ENCODE measurements at regions not wholly inside any gene's neighbourhood (a gene's known extent, or its start where the extent isn't known, plus 50 kb on each side); places are given as distances from the start of the nearest gene placed in this dataset.

DNA sequence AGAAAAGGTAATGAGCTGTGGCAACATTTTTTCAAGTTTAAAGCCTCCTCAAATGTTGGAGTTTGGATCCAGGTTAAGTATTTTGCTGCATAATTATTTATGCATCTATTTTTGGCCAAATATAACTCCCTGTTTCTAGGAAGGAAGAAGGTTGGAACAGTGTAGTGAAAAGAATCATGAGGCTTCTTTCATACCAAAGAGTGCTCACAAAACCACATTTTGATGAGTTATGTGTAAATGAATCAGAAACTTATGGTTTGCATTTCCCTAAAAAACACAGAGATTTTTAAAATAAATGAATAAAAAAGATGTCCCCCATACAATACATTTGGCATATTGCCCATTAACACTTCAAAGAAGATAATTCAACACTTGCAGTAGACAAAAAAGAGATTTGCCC is 246.9 kb upstream of the PRDM1 start:
- H3K4me3 ChIP-seq (ENCODE audit: low read depth, low read length): no peak overlapping the region
- in situ Hi-C loops (cut with HindIII; ENCODE audit: low sequenced_read_pairs): no loop called here
- TF ChIP-seq, protein P1, sequence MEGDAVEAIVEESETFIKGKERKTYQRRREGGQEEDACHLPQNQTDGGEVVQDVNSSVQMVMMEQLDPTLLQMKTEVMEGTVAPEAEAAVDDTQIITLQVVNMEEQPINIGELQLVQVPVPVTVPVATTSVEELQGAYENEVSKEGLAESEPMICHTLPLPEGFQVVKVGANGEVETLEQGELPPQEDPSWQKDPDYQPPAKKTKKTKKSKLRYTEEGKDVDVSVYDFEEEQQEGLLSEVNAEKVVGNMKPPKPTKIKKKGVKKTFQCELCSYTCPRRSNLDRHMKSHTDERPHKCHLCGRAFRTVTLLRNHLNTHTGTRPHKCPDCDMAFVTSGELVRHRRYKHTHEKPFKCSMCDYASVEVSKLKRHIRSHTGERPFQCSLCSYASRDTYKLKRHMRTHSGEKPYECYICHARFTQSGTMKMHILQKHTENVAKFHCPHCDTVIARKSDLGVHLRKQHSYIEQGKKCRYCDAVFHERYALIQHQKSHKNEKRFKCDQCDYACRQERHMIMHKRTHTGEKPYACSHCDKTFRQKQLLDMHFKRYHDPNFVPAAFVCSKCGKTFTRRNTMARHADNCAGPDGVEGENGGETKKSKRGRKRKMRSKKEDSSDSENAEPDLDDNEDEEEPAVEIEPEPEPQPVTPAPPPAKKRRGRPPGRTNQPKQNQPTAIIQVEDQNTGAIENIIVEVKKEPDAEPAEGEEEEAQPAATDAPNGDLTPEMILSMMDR (IDR thresholded peaks at IDR 0.05; ENCODE audit: low read depth, low read length, missing control alignments): no peak
- DNase-seq (ENCODE audit: low read depth): no peak

DNA sequence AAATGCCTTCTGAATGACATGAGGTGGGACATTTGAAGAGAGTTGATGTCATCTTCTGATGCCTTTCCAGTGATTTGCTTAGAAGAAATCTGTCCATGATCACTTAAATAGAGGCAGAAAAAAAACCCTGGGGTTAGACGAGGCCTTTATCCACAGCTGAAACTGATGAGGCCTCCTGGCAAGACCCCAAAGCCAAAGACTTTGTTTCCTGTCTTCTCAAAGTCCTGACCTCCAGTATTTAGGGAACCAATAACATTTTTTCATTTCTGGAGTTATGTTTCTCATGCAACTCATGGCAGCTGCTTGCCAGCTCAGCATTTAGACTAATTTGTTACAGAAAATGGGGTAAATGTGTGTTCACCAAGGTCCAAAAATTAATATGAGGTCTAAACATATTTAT is 248.0 kb upstream of the PRDM1 start:
- TF ChIP-seq, protein P1 (IDR thresholded peaks at IDR 0.05; ENCODE audit: low read depth, low read length, missing control alignments): no peak
- DNase-seq (ENCODE audit: low read depth): no peak
- H3K4me3 ChIP-seq (ENCODE audit: low read depth, low read length): no peak overlapping the region
- in situ Hi-C loops (cut with HindIII; ENCODE audit: low sequenced_read_pairs): no loop called here

DNA sequence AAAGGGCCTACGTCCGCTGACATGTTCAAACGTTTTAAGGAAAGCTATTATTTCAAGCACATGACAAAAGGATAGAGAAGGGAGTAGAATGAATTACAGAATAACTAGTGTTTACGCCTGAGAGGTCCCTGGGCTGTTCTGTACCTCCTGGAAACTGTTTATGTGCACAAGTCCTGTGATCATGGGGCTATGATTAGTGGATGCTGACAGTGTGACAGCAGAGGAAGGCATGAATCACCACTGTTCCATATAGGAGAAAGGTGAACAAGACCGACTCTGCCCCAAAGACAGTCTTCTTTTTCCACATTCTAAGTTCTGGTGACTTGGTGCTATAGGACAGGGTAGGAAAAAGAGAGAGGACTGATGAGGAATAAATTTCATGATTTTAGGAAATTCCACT is 249.2 kb upstream of the PRDM1 start:
- no peak for DNase-seq (ENCODE audit: low read depth)
- TF ChIP-seq, protein P1 (IDR thresholded peaks at IDR 0.05; ENCODE audit: low read depth, low read length, missing control alignments): no peak

DNA sequence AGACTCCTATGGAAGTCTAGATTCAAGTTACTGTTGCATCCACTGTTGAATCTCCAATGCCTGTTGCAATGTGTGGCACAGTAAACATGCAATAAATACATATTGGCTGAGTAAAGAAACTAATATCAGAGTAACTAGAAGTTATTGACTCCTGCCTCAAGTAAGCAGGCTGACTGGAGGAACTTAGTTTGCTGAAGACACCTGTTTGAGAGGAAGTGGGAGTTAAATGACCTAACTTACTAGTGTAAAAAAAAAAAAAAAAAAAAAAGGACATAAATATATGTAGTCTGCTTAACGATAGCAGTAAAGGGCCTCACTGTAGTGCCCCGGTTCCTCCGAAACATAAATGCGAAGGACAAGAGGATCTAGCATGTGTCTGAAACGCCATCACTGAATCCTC is 249.8 kb upstream of the PRDM1 start:
- no peak for DNase-seq (ENCODE audit: low read depth)
- in situ Hi-C loops (cut with HindIII; ENCODE audit: low sequenced_read_pairs): no loop called here
- TF ChIP-seq, protein P1 (IDR thresholded peaks at IDR 0.05; ENCODE audit: low read depth, low read length, missing control alignments): no peak
- H3K4me3 ChIP-seq (ENCODE audit: low read depth, low read length): no peak overlapping the region

More for the DNA sequence above, 249.2 kb upstream of the PRDM1 start:
- in situ Hi-C loops (cut with HindIII; ENCODE audit: low sequenced_read_pairs): no loop called here
- H3K4me3 ChIP-seq (ENCODE audit: low read depth, low read length): no peak overlapping the region

DNA sequence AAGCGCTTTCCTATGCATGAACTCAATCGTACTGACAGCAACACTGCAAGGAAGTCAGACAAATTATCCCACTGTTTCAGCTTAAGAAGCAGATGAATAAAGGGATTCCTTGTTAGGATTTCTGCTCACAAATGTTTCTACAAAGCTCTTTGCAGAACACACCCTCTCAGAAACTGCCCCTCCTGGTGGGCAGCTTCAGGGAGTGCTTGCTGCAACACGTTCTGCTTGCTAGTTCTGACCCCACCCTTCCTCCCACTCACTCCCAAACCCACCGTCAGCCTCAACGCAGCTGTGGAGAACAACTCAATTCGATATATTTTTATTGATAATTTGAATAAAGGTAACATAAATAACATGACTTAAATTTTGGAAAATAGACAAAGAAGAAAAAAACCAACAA is 250.8 kb upstream of the PRDM1 start:
- DNase-seq (ENCODE audit: low read depth): no peak
- TF ChIP-seq, protein P1 (IDR thresholded peaks at IDR 0.05; ENCODE audit: low read depth, low read length, missing control alignments): no peak
- H3K4me3 ChIP-seq (ENCODE audit: low read depth, low read length): no peak overlapping the region
- in situ Hi-C loops (cut with HindIII; ENCODE audit: low sequenced_read_pairs): no loop called here

DNA sequence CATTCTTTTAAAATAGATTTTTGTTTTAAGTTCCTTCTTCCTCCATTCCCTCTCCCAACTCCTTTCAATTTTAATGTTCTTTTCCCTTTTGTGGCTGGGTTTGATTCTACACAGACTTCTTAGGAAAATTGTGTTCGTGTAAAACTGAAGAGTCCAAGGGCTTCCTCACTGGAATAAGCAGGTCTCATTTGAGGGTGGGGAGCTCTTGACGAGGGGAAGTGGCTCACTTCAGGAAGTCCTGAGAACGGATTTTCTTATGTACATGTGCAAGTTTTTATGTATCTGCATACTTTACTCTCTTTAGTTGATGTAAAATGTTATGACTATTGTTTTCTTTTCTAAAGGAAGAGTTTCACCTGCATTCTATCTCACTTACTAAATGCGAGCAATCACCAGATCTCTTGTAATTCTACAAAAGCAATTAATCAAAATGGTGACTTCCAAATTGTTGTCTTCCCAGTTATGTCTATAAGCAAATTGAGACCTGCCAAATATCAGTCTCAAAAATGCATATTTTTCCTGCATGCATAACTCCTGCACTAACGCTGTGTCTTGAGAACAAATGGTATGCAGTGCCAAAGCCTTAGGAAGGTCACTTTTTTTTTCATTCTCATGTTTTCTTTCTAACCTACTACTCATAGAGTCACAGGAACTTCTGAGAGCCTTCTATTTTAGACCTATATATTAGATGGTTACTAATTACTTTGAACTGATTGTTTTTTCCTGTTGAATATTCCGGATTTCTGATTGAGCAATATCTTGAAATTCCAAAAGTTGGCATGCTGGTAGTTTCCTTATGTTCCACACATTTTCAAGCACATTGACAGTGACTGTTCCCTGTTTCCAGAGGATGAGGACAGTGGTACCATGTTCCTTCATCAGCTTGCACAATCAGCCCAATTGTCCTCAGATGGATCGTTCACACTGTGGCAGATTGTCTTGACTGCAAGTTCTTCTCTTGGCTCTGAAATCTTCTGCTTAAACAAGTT is 251.9 kb upstream of the PRDM1 start:
- no peak for DNase-seq (ENCODE audit: low read depth)
- TF ChIP-seq, protein P1 (IDR thresholded peaks at IDR 0.05; ENCODE audit: low read depth, low read length, missing control alignments): no peak
- H3K4me3 ChIP-seq (ENCODE audit: low read depth, low read length): no peak overlapping the region
- in situ Hi-C loops (cut with HindIII; ENCODE audit: low sequenced_read_pairs): no loop called here
